Astrocyte (in vitro differentiated cells and primary cell): ENCODE measurements at regions not wholly inside any gene's neighbourhood (a gene's known extent, or its start where the extent isn't known, plus 50 kb on each side); places are given as distances from the start of the nearest gene placed in this dataset.

ENCODE experiments used
- DNase-seq: peaks from one replicate; pipeline ENCODE4 v3.0.0-alpha.2; 2010; ENCODE audit warnings: low read depth
- FAIRE-seq: peaks from 2 replicates; lab custom pipeline; 2011; peaks lifted over from hg19 to GRCh38; lab: Jason Lieb, UNC
- H2AFZ ChIP-seq: 2 replicates; pipeline ENCODE4 v1.6.0; 2012; ENCODE audit warnings: low read depth, low read length, inconsistent platforms
- H3K27ac ChIP-seq: 2 replicates; pipeline ENCODE4 v1.5.1; 2011; ENCODE audit warnings: low read depth, low read length, inconsistent platforms
- H3K27me3 ChIP-seq: 2 replicates; pipeline ENCODE4 v1.6.0; 2011; ENCODE audit warnings: low read length, inconsistent platforms; ENCODE audit not compliant: insufficient read depth
- H3K36me3 ChIP-seq: 2 replicates; pipeline ENCODE4 v1.5.1; 2011; ENCODE audit warnings: low read length, inconsistent platforms; ENCODE audit not compliant: insufficient read depth
- H3K4me1 ChIP-seq: 2 replicates; pipeline ENCODE4 v1.5.1; 2011; ENCODE audit warnings: low read length, inconsistent platforms; ENCODE audit not compliant: insufficient read depth
- H3K4me2 ChIP-seq: 2 replicates; pipeline ENCODE4 v1.6.0; 2012; ENCODE audit warnings: low read length, inconsistent platforms
- H3K4me3 ChIP-seq: 2 replicates; pipeline ENCODE4 v1.5.1; 2011; ENCODE audit warnings: low read depth, mild to moderate bottlenecking, low read length, inconsistent platforms; ENCODE audit not compliant: insufficient read depth
- H3K79me2 ChIP-seq: 2 replicates; pipeline ENCODE4 v1.6.0; 2012; ENCODE audit warnings: mild to moderate bottlenecking, low read length, inconsistent platforms; ENCODE audit not compliant: insufficient read depth
- H3K9ac ChIP-seq: 2 replicates; pipeline ENCODE4 v1.6.0; 2012; ENCODE audit warnings: mild to moderate bottlenecking, low read length, inconsistent platforms
- H3K9me3 ChIP-seq: 2 replicates; pipeline ENCODE4 v1.5.1; 2012; ENCODE audit warnings: low read depth, mild to moderate bottlenecking, low read length, inconsistent platforms; ENCODE audit not compliant: insufficient read depth
- H4K20me1 ChIP-seq: 2 replicates; pipeline ENCODE4 v1.6.0; 2012; ENCODE audit warnings: low read length, inconsistent platforms; ENCODE audit not compliant: insufficient read depth
- H3K27ac Mint-ChIP-seq: one replicate; pipeline ENCODE4 v1.8.0; 2021; ENCODE audit warnings: mild to moderate bottlenecking, mixed read lengths; ENCODE audit not compliant: unreplicated experiment
- H3K27me3 Mint-ChIP-seq: one replicate; pipeline ENCODE4 v1.8.0; 2021; ENCODE audit warnings: low read depth, mixed read lengths; ENCODE audit not compliant: unreplicated experiment
- H3K36me3 Mint-ChIP-seq: one replicate; pipeline ENCODE4 v1.8.0; 2021; ENCODE audit warnings: low read depth, mixed read lengths; ENCODE audit not compliant: unreplicated experiment
- H3K4me1 Mint-ChIP-seq: one replicate; pipeline ENCODE4 v1.8.0; 2021; ENCODE audit warnings: low read depth, mixed read lengths; ENCODE audit not compliant: unreplicated experiment
- H3K4me3 Mint-ChIP-seq: one replicate; pipeline ENCODE4 v1.8.0; 2021; ENCODE audit warnings: mild to moderate bottlenecking, moderate library complexity, mixed read lengths; ENCODE audit not compliant: unreplicated experiment
- H3K9me3 Mint-ChIP-seq: one replicate; pipeline ENCODE4 v1.8.0; 2021; ENCODE audit warnings: mild to moderate bottlenecking, mixed read lengths; ENCODE audit not compliant: unreplicated experiment
- EZH2 ChIP-seq: IDR thresholded peaks from 2 replicates; pipeline ENCODE4 v1.6.1; 2012; ENCODE audit warnings: mild to moderate bottlenecking, low read length, inconsistent platforms; ENCODE audit not compliant: insufficient read depth
- TF ChIP-seq, protein P1 (sequence below): IDR thresholded peaks from 2 replicates; pipeline ENCODE4 v1.5.1; 2011; ENCODE audit warnings: low read depth, mild to moderate bottlenecking, inconsistent platforms, low read length, moderate library complexity; ENCODE audit not compliant: insufficient read depth

DNA sequence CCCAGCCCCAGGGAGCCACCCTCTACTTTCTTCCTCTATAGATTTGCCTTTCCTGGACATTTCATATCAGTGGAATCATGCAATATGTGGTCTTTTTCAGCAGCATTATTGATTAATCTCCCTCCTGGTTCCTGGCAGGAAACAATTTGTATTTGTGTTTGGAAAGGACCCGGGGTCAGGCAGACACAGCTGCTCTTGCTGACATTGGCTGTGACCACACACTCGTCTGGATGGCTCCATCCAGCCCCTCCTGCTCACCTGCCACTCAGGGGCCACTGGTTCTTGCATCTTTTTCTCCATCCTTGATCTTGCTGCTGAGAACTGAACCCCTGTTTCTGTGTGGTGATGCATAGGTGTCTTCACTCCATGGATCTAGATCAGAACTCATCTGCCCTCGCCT lies 176.6 kb upstream of the MKI67 start:
- TF ChIP-seq, protein P1, sequence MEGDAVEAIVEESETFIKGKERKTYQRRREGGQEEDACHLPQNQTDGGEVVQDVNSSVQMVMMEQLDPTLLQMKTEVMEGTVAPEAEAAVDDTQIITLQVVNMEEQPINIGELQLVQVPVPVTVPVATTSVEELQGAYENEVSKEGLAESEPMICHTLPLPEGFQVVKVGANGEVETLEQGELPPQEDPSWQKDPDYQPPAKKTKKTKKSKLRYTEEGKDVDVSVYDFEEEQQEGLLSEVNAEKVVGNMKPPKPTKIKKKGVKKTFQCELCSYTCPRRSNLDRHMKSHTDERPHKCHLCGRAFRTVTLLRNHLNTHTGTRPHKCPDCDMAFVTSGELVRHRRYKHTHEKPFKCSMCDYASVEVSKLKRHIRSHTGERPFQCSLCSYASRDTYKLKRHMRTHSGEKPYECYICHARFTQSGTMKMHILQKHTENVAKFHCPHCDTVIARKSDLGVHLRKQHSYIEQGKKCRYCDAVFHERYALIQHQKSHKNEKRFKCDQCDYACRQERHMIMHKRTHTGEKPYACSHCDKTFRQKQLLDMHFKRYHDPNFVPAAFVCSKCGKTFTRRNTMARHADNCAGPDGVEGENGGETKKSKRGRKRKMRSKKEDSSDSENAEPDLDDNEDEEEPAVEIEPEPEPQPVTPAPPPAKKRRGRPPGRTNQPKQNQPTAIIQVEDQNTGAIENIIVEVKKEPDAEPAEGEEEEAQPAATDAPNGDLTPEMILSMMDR, result no peak
- TF ChIP-seq EZH2, result no peak
- Mint-ChIP-seq H3K27ac (no peak overlapping the region), H3K9me3 (peaks cover 14% of the 10 kb centered on the region)

GRCh38 chr10:128304271-128304670 lies 178.0 kb upstream of the MKI67 start:
- Mint-ChIP-seq H3K27me3 (peaks cover 21% of the 10 kb centered on the region), H3K9me3 (peaks cover 14% of the 10 kb centered on the region), H3K27ac (no peak overlapping the region), H3K4me1 (no peaks in the 10 kb centered on the region), H3K4me3 (no peak overlapping the region), H3K36me3 (no peaks in the 10 kb centered on the region)
- no peak for DNase-seq
- H4K20me1 ChIP-seq, result no peaks in the 10 kb centered on the region
- no peak overlapping the region for H3K4me2 ChIP-seq
- no peak overlapping the region for H3K27ac ChIP-seq
- no peak overlapping the region for H3K4me3 ChIP-seq
- FAIRE-seq, result no peak
- no peaks in the 10 kb centered on the region for H3K4me1 ChIP-seq
- H3K27me3 ChIP-seq, result no peaks in the 10 kb centered on the region
- no peak overlapping the region for H3K9ac ChIP-seq
- H3K79me2 ChIP-seq, result no peaks in the 10 kb centered on the region
- TF ChIP-seq, protein P1, result no peak
- no peak for TF ChIP-seq EZH2
- no peak overlapping the region for H2AFZ ChIP-seq
- peaks cover 5% of the 10 kb centered on the region for H3K9me3 ChIP-seq
- H3K36me3 ChIP-seq, result no peaks in the 10 kb centered on the region

More for the DNA sequence above, 176.6 kb upstream of the MKI67 start:
- H3K27me3 ChIP-seq, result no peaks in the 10 kb centered on the region
- no peak overlapping the region for H3K4me2 ChIP-seq
- no peak overlapping the region for H2AFZ ChIP-seq
- no peak overlapping the region for H3K9ac ChIP-seq
- Mint-ChIP-seq H3K27me3 (peaks cover 19% of the 10 kb centered on the region), H3K36me3 (no peaks in the 10 kb centered on the region), H3K4me3 (no peak overlapping the region), H3K4me1 (no peaks in the 10 kb centered on the region)
- peaks cover 5% of the 10 kb centered on the region for H3K9me3 ChIP-seq
- no peaks in the 10 kb centered on the region for H3K4me1 ChIP-seq
- H3K36me3 ChIP-seq, result no peaks in the 10 kb centered on the region
- no peak overlapping the region for H3K4me3 ChIP-seq
- DNase-seq, result no peak
- H3K27ac ChIP-seq, result no peak overlapping the region
- FAIRE-seq, result no peak
- H3K79me2 ChIP-seq, result no peaks in the 10 kb centered on the region
- no peaks in the 10 kb centered on the region for H4K20me1 ChIP-seq

DNA sequence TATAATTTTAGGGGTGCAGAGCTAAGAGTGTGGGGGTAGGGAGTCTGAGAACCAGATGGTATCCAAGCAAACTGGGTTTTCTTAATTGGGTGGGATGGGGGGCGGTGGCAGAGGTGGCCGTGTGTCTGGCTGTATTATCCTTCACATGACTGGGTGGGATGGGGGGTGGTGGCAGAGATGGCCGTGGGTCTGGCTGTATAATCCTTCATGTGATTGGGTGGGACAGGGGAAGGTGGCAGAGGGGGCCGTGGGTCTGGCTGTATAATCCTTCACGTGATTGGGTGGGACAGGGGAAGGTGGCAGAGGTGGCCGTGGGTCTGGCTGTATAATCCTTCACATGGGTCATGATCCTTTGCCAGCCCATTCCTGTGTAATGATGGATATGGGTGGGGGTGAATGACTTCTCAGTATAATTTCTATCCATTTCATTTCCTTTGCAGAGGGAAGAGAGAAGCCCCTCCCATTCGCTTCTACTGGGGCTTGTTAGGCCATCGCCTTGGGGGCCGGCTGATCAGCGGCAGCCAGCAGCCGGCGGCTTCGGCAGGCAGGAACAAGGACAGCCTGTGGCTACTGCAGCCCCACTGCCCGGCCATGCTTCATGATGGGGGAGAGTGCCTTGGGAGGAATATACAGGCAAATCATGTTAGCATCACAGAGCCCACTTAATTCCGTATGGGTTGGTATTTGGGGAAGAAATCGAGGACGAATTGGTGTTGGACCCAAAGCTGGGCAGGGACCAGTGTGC lies 179.6 kb upstream of the MKI67 start:
- DNase-seq (no peak), FAIRE-seq (no peak)
- Histone ChIP-seq H3K4me3 (no peak overlapping the region), H3K27ac (no peak overlapping the region), H3K9me3 (peaks cover 5% of the 10 kb centered on the region), H3K36me3 (no peaks in the 10 kb centered on the region), H3K9ac (no peak overlapping the region), H3K4me1 (no peaks in the 10 kb centered on the region), H2AFZ (no peak overlapping the region), H3K4me2 (no peak overlapping the region), H3K79me2 (no peaks in the 10 kb centered on the region), H3K27me3 (no peaks in the 10 kb centered on the region), H4K20me1 (no peaks in the 10 kb centered on the region)
- Mint-ChIP-seq H3K9me3 (peaks cover 14% of the 10 kb centered on the region), H3K36me3 (no peaks in the 10 kb centered on the region), H3K4me1 (no peaks in the 10 kb centered on the region), H3K27me3 (peaks cover 19% of the 10 kb centered on the region), H3K4me3 (no peak overlapping the region), H3K27ac (no peak overlapping the region)
- no peak for TF ChIP-seq EZH2
- TF ChIP-seq, protein P1, result no peak
